BJ (cell line): ENCODE measurements at regions not wholly inside any gene's neighbourhood (a gene's known extent, or its start where the extent isn't known, plus 50 kb on each side); places are given as distances from the start of the nearest gene placed in this dataset.

ENCODE experiments used
- CTCF ChIA-PET: fragments of 350-600 bp; formaldehyde crosslinking; extraction: SDS; loops from one replicate; lab custom pipeline; 2021; ENCODE audit warnings: antibody characterized with exemption, inconsistent platforms; lab: Yijun Ruan, JAX
- POLR2A ChIA-PET: fragments of 300-600 bp; sonication (Branson Sonifier 250); formaldehyde crosslinking; extraction: SDS; loops from one replicate; lab custom pipeline; 2021; ENCODE audit warnings: antibody characterized with exemption; lab: Charles Lee
- DNase-seq: peaks from one replicate; pipeline ENCODE4 v3.0.0-alpha.2; 2011; ENCODE audit warnings: low read depth
- H3K27me3 ChIP-seq: 2 replicates; pipeline ENCODE4 v1.6.0; 2011; ENCODE audit warnings: low read length; ENCODE audit not compliant: control insufficient read depth, insufficient read depth
- H3K36me3 ChIP-seq: 2 replicates; pipeline ENCODE4 v1.5.1; 2011; ENCODE audit warnings: low read length; ENCODE audit not compliant: control insufficient read depth, insufficient read depth
- H3K4me3 ChIP-seq: 2 replicates; pipeline ENCODE4 v1.5.1; 2011; ENCODE audit warnings: low read depth, mild to moderate bottlenecking, control low read depth, low read length
- TF ChIP-seq, protein P1 (sequence below): IDR thresholded peaks from 2 replicates; pipeline ENCODE4 v1.5.1; 2011; ENCODE audit warnings: low read depth, mild to moderate bottlenecking, control low read depth, inconsistent platforms, low read length, moderate library complexity; ENCODE audit not compliant: insufficient read depth

DNA sequence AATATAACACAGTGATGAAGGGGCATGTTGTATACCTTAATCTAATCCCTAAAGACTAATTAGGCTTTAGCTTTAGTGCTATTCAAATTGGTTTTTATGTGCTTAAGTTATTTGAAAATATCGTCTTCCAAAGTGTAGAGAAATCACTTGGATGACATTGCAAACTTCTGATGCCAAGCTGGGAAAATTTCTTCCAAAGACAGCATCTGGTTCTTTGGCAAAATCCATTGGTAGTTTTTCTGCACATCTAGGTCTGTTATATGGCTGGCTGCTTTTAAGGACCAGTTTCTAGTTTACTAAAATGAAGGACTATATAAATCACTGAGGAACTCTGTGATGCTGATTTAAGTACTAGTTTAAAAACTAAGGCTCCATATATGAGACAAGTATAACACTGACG, 2362.3 kb downstream of the PCDH9 start:
- no peaks in the 10 kb centered on the region for H3K36me3 ChIP-seq
- no peak for DNase-seq
- CTCF ChIA-PET: no interaction called here
- TF ChIP-seq, protein P1, sequence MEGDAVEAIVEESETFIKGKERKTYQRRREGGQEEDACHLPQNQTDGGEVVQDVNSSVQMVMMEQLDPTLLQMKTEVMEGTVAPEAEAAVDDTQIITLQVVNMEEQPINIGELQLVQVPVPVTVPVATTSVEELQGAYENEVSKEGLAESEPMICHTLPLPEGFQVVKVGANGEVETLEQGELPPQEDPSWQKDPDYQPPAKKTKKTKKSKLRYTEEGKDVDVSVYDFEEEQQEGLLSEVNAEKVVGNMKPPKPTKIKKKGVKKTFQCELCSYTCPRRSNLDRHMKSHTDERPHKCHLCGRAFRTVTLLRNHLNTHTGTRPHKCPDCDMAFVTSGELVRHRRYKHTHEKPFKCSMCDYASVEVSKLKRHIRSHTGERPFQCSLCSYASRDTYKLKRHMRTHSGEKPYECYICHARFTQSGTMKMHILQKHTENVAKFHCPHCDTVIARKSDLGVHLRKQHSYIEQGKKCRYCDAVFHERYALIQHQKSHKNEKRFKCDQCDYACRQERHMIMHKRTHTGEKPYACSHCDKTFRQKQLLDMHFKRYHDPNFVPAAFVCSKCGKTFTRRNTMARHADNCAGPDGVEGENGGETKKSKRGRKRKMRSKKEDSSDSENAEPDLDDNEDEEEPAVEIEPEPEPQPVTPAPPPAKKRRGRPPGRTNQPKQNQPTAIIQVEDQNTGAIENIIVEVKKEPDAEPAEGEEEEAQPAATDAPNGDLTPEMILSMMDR: no peak
- H3K27me3 ChIP-seq: no peaks in the 10 kb centered on the region
- POLR2A ChIA-PET: no interaction called here
- no peak overlapping the region for H3K4me3 ChIP-seq

DNA sequence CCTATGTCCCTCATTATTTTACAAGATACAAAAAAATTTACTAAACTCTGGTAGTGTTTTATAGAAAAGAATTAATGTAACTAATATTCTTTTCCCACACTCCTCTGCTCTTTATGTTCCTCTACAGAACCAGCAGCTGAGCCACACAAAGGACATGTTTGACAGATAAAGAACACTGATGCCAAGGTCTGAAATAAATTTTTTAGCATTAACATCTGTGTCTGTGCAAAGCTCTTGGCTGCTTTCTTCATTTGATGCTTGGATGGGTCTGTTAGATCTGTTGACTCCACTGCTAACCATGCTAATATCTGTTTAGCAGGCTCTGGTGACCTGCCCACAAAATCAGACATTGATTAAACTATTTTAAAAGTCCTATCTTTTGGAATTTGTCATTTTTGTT, 2363.8 kb downstream of the PCDH9 start:
- DNase-seq: no peak
- H3K36me3 ChIP-seq: no peaks in the 10 kb centered on the region
- ChIA-PET CTCF (interaction anchor here (0.7 kb wide), 1 partner anchor 376 kb away, joined by 3 read pairs; no protein-coding TSS in a partner anchor), POLR2A (no interaction called here)
- H3K27me3 ChIP-seq: no peaks in the 10 kb centered on the region
- TF ChIP-seq, protein P1: no peak
- H3K4me3 ChIP-seq: no peak overlapping the region

DNA sequence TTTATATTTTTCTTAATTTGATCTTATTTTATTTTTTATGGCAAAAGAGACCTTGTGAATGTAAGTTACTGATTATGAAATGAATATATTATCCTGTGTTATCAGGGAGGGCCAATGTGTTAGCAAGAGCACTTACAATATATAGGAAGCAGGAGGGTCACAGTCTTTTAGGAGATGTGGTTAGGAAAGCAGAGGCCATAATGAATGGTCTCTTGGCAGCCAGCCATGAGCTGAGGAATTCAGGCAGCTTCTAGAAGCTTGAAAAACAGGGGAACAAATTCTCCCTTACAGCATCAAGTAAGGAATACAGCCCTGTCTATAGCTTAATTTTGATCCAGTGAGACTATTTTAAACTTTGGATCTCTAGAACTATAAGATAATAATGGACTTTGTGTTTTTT, 2374.6 kb downstream of the PCDH9 start:
- ChIA-PET POLR2A (interaction anchor here (0.6 kb wide), 1 partner anchor 85 kb away, joined by 5 read pairs; no protein-coding TSS in a partner anchor), CTCF (no interaction called here)
- DNase-seq: no peak
- H3K36me3 ChIP-seq: no peaks in the 10 kb centered on the region
- H3K4me3 ChIP-seq: no peak overlapping the region
- H3K27me3 ChIP-seq: no peaks in the 10 kb centered on the region
- TF ChIP-seq, protein P1: no peak

DNA sequence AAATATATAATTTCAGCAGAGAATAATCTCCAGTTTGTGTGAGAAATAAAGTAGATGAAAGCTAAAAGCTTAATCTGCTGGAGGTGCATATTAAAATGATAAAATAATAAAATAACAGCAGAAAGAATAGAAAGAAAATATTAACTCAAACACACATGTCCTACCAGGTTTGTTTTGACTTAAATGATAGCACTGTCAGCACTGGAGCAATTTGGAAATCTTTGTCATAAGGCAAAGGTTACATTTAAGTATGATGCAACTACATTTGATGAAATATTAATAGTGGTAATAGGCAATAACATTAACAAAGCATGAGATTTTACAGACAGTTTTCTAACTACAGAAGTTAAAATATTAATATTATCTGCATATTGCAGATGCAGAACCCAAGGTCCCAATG, 2380.1 kb downstream of the PCDH9 start:
- ChIA-PET POLR2A (no interaction called here), CTCF (no interaction called here)
- no peak for DNase-seq
- Histone ChIP-seq H3K4me3 (no peak overlapping the region), H3K36me3 (no peaks in the 10 kb centered on the region), H3K27me3 (no peaks in the 10 kb centered on the region)
- TF ChIP-seq, protein P1: no peak

DNA sequence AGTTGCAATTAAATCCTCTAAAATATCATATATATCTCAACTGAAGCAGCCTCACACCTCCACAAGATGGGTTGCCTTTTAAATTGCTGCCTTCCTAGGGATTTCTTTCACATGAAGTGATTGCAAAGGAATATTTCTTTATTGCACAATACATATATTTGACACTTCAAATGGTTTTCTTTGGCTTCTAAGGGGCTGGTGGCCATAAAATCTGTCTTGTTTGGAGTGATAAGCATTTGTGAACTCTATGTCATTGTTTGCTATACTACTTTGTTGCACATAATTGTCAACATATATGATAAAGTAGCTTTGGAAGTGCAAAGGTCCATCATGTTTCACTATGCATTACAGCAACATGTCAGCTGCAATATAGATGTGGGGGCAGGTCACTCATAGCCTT, 2380.9 kb downstream of the PCDH9 start:
- DNase-seq: no peak
- POLR2A ChIA-PET: no interaction called here
- CTCF ChIA-PET: no interaction called here

More for the DNA sequence above, 2380.9 kb downstream of the PCDH9 start:
- H3K27me3 ChIP-seq: no peaks in the 10 kb centered on the region
- no peaks in the 10 kb centered on the region for H3K36me3 ChIP-seq
- H3K4me3 ChIP-seq: no peak overlapping the region
- TF ChIP-seq, protein P1: no peak
